ENCODE measurements at regions not wholly inside any gene's neighbourhood (a gene's known extent, or its start where the extent isn't known, plus 50 kb on each side); places are given as distances from the start of the nearest gene placed in this dataset.

DNA sequence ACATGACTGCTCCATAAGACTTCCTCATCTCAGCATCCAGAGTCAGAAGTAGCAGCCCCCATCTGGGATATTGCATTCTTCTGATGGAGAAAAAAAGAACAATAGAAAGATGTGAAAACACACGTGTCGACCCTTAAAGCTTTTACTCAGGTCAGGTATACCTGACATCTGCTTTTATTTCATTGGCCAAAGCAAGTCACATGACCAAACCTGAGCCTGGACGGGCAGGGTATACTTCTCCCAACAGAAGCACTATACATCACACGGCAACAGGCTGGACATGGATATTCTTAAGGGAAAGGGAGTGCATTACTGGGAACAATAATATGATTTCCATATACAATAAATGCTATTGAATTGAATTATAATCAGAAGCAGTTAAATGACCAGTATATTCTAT is 243.3 kb downstream of the LMO4 start:
- no peak for DNase-seq (ENCODE audit: low spot score)
- in situ Hi-C loops (cut with MboI; ENCODE audit: low sequenced_read_pairs, unreplicated experiment): no loop called here
- TF ChIP-seq, protein P1, sequence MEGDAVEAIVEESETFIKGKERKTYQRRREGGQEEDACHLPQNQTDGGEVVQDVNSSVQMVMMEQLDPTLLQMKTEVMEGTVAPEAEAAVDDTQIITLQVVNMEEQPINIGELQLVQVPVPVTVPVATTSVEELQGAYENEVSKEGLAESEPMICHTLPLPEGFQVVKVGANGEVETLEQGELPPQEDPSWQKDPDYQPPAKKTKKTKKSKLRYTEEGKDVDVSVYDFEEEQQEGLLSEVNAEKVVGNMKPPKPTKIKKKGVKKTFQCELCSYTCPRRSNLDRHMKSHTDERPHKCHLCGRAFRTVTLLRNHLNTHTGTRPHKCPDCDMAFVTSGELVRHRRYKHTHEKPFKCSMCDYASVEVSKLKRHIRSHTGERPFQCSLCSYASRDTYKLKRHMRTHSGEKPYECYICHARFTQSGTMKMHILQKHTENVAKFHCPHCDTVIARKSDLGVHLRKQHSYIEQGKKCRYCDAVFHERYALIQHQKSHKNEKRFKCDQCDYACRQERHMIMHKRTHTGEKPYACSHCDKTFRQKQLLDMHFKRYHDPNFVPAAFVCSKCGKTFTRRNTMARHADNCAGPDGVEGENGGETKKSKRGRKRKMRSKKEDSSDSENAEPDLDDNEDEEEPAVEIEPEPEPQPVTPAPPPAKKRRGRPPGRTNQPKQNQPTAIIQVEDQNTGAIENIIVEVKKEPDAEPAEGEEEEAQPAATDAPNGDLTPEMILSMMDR (IDR thresholded peaks at IDR 0.05; ENCODE audit: borderline replicate concordance, control extremely low read depth, extremely low read depth, insufficient read depth, missing control alignments): no peak

DNA sequence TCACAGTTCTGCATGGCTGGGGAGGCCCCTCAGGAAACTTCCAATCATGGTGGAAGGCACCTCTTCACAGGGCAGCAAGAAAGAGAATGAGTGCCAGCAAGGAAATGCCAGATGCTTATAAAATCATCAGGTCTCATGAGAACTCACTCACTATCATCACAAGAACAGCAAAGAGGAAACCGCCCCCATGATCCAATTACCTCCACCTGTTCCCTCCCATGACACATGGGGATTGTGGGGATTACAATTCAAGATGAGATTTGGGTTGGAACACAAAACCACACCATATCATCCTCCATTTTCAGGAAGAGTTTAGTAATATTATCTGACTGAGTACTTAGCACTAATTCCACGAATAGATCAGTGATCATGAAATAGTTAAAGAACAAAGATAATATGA is 244.2 kb downstream of the LMO4 start:
- in situ Hi-C loops (cut with MboI; ENCODE audit: low sequenced_read_pairs, unreplicated experiment): no loop called here
- TF ChIP-seq, protein P1 (IDR thresholded peaks at IDR 0.05; ENCODE audit: borderline replicate concordance, control extremely low read depth, extremely low read depth, insufficient read depth, missing control alignments): no peak
- no peak for DNase-seq (ENCODE audit: low spot score)

DNA sequence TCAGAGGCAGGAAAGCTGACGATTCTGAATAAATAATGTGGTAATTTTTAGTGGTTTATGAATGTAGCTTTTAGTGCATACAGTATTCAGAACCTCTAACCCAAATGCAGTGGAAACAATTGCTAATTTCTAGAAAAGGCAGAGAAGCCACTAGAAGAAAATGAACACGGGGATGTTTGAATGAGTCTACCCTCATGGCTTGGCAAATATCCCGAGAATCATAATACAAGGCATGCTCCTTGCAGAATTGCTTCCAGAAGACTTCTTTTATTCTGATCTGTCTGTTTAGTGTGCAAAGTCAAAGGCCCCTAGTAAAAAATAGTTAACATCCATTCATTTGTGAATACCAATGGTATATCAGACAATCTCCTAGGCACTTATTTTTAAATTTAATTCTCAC is 246.8 kb downstream of the LMO4 start:
- no peak for DNase-seq (ENCODE audit: low spot score)
- TF ChIP-seq, protein P1 (IDR thresholded peaks at IDR 0.05; ENCODE audit: borderline replicate concordance, control extremely low read depth, extremely low read depth, insufficient read depth, missing control alignments): no peak
- in situ Hi-C loops (cut with MboI; ENCODE audit: low sequenced_read_pairs, unreplicated experiment): no loop called here

DNA sequence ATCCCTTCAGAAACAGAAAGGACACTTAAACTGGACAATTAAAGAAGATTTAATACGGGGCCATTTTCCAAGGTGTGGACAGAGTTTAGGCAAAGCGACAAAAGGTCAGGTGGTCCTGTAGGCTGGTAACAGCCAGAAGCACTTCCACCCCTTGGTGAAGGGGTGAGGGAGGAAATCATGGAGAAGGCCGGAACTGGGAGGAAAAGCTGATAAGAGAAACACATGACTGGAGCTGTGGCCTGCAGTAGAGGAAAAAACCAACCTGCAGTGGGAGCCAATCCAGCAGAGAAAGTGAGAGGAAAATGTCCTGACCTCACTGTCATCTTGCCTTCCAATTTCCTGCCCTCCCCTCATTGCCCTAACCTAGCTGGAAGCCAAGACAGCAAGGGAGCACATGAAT is 249.8 kb downstream of the LMO4 start:
- TF ChIP-seq, protein P1 (IDR thresholded peaks at IDR 0.05; ENCODE audit: borderline replicate concordance, control extremely low read depth, extremely low read depth, insufficient read depth, missing control alignments): no peak
- in situ Hi-C loops (cut with MboI; ENCODE audit: low sequenced_read_pairs, unreplicated experiment): no loop called here
- no peak for DNase-seq (ENCODE audit: low spot score)

DNA sequence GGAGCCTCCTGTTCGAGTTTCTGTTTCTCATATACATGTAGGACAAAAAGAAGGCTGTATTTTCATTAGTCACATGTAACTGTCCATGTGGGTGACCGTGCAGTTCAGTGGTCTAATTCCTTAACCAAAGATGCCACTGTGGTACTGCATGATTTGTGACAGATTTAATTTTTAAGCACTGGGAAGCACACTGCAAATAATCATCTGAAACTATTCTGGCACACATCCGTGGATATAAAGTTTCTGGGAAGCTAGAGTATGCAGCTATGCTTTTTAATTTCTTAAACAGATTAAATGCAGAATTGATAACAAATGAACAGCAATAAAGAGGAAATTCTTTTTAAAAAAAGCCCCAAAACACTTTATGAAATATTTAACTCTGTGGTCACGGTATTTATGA is 254.8 kb downstream of the LMO4 start:
- in situ Hi-C loops (cut with MboI; ENCODE audit: low sequenced_read_pairs, unreplicated experiment): no loop called here
- no peak for DNase-seq (ENCODE audit: low spot score)
- TF ChIP-seq, protein P1 (IDR thresholded peaks at IDR 0.05; ENCODE audit: borderline replicate concordance, control extremely low read depth, extremely low read depth, insufficient read depth, missing control alignments): no peak

DNA sequence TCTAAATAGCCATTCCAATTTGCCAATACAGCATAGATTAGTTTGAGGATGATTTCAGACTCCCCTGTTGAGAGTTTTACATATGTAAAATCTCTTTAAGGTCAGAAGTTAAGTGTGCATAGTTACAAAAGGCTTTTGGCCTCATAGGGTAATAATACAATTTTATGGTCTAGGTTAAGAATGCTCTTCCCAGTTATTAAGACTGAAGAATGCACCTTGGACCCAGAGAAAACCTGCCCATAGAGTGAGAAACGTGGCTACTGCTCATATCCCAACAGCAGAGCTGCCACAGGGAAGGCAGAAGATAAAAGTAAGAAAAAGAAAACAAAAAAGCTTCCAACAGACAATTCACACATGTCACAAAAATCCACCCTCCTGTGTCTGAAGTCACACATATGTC is 255.9 kb downstream of the LMO4 start:
- TF ChIP-seq, protein P1 (IDR thresholded peaks at IDR 0.05; ENCODE audit: borderline replicate concordance, control extremely low read depth, extremely low read depth, insufficient read depth, missing control alignments): no peak
- DNase-seq (ENCODE audit: low spot score): no peak
- in situ Hi-C loops (cut with MboI; ENCODE audit: low sequenced_read_pairs, unreplicated experiment): no loop called here

DNA sequence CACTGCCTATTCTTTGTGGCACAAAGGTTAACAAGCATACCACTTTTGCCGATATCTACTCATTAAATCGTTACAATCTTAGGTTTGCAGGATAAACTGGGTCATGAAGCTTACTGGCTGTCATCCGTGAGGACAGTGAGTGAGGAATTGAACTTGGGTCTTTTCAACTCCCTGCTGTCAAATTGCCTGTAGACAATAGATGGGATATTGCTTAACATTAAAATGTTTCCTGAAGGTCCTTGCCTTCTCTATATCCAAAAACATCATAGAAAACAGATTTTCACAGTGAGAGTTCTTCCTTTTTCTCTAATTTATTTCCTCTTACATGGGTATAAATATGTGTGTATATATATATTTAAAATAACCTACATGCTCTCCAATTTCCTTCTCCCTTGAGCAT is 257.8 kb downstream of the LMO4 start:
- TF ChIP-seq, protein P1 (IDR thresholded peaks at IDR 0.05; ENCODE audit: borderline replicate concordance, control extremely low read depth, extremely low read depth, insufficient read depth, missing control alignments): no peak
- no peak for DNase-seq (ENCODE audit: low spot score)
- in situ Hi-C loops (cut with MboI; ENCODE audit: low sequenced_read_pairs, unreplicated experiment): no loop called here
